ENCODE measurements at regions not wholly inside any gene's neighbourhood (a gene's known extent, or its start where the extent isn't known, plus 50 kb on each side); places are given as distances from the start of the nearest gene placed in this dataset.

DNA sequence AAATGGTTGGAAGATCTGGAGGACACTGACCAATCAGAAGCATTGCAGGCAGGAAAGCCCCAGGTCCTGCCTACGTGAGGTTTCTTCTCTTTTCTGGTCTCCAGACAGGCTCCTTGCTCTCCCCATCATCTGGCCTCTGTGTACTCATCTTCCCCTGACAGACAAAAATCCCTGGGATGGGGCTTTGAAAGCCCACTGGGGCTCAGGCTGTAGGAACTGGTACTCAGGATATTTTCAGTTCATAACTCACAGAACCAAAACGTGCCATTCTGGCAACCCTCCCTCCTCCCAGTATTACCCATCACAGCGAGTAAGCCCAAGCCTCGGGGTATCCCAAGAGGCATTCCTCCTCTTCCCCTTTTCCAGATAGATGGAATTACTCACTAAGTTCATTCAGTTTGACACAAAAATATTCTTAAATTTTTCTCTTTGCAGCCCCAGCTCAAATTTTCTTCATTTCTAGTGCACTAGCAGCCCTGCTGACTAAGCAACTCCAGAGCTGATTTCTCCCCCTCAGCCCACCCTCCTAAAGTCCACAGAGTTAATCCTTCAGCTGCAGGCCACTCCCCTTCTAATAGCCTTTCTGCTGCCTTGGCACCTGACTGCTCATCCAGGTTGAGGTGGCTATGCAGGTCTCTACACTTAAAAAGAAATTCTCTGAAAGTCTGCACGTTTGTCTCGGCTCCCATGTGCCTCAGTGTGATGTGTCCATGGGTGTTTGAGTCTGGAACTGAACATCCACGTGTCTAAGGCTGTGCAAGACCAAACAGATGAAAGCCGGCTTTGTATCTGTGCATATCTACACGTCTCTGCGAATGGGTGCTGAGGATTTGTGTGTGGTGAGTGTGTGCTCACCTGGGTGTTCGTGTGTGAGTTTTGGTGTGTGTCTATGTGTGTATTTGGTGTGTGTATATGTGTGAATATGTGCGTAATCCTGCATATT is 331.4 kb downstream of the CCSER2 start:
- no peak for ATAC-seq
- no peak overlapping the region for H3K4me3 ChIP-seq
- in situ Hi-C loops (cut with MboI), result no loop called here
- no peak for DNase-seq (ENCODE audit: extremely low read depth in 1 of 4, low spot score in 3 of 4)
- intact Hi-C loops (cut with micrococcal nuclease), result loop anchor here (10.0 kb wide), 1 partner anchor 115 kb away; no protein-coding TSS in a partner anchor
- H3K27me3 ChIP-seq (ENCODE audit: control insufficient read depth in 2 of 2, insufficient read depth in 2 of 2, low read length in 2 of 2), result no peaks in the 10 kb centered on the region
- no peaks in the 10 kb centered on the region for H3K4me1 ChIP-seq (replicated peaks in 1 of 2; ENCODE audit: control insufficient read depth in 2 of 2, insufficient read depth in 2 of 2, low read length in 2 of 2)
- no peaks in the 10 kb centered on the region for H3K79me2 ChIP-seq (ENCODE audit: control insufficient read depth, insufficient read depth, low read length)
- H2AFZ ChIP-seq (ENCODE audit: low read depth, low read length), result no peak overlapping the region
- no peaks in the 10 kb centered on the region for H3K36me3 ChIP-seq (ENCODE audit: control insufficient read depth, insufficient read depth, low read length)
- H3K9ac ChIP-seq (ENCODE audit: insufficient read depth in 1 of 2, low read depth in 2 of 2, low read length in 2 of 2), result no peak overlapping the region
- ChIA-PET CTCF (ENCODE audit: low intra/inter-chr PET ratio) (no interaction called here), POLR2A (interaction anchor here (0.7 kb wide), 1 partner anchor 897 kb away, joined by 3 read pairs; no protein-coding TSS in a partner anchor)
- H3K4me2 ChIP-seq (ENCODE audit: insufficient read depth, low read length), result no peak overlapping the region
- TF ChIP-seq, protein P1, sequence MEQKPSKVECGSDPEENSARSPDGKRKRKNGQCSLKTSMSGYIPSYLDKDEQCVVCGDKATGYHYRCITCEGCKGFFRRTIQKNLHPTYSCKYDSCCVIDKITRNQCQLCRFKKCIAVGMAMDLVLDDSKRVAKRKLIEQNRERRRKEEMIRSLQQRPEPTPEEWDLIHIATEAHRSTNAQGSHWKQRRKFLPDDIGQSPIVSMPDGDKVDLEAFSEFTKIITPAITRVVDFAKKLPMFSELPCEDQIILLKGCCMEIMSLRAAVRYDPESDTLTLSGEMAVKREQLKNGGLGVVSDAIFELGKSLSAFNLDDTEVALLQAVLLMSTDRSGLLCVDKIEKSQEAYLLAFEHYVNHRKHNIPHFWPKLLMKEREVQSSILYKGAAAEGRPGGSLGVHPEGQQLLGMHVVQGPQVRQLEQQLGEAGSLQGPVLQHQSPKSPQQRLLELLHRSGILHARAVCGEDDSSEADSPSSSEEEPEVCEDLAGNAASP (IDR thresholded peaks at IDR 0.05), result no peak
- TF ChIP-seq C11orf30 (IDR thresholded peaks at IDR 0.05; ENCODE audit: low read depth), result 0 out of 2 replicates have a peak, but pooled peaks have one; percentile 6
- no peak for TF ChIP-seq PPARD (CRISPR knock-in tag; IDR thresholded peaks at IDR 0.05)
- FAIRE-seq, result peak; percentile 57
- BruUV-seq (replicated peaks), result no TSS peak
- WGBS (ENCODE audit: insufficient coverage, low coverage, missing lambda C conversion rate), result 1% methylated on average over 11 of the region's 12 CpGs
- H4K20me1 ChIP-seq (replicated peaks; ENCODE audit: control insufficient read depth, insufficient read depth, low read length), result no peaks in the 10 kb centered on the region
- H3K9me3 ChIP-seq (replicated peaks; ENCODE audit: control insufficient read depth, insufficient read depth, low read depth, low read length), result no peaks in the 10 kb centered on the region
- no peaks in the 10 kb centered on the region for H3K9me1 ChIP-seq (ENCODE audit: control insufficient read depth, insufficient read depth, low read length)
- no peak overlapping the region for H3K27ac ChIP-seq (ENCODE audit: extremely low read depth, low read depth, low read length)

All from K562 (cell line).